T follicular helper cell (primary cell): ENCODE measurements at regions not wholly inside any gene's neighbourhood (a gene's known extent, or its start where the extent isn't known, plus 50 kb on each side); places are given as distances from the start of the nearest gene placed in this dataset.
"Not testable (repeated sequence)": the region's sequence is repeated elsewhere in the genome, so short reads cannot be mapped to it uniquely, and the experiment has no call there.

Experiments
- DNase-seq: peaks from one replicate; pipeline ENCODE4 v3.0.0-alpha.2; 2020; ENCODE audit warnings: low read depth

DNA sequence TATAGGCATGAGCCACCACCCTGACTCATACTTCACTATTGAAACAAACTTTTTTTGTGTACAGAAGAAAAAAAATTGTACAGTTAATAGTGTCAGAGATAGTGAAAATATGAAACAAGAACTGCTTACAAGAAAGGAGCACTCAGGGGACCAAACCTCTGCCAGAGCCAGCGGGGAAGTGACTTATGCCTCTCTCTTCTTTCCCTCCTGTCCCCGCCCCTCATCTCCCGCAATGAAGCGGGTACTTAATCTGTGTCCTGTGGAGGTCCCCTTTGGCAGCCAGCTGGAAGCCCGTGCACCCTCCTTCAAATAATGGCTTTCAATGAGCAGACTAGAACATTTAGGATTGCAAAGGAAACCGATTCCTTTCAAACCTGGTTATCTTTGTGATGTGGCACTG, 51.5 kb downstream of the PPIAL4A start:
- DNase-seq: not testable (repeated sequence)

DNA sequence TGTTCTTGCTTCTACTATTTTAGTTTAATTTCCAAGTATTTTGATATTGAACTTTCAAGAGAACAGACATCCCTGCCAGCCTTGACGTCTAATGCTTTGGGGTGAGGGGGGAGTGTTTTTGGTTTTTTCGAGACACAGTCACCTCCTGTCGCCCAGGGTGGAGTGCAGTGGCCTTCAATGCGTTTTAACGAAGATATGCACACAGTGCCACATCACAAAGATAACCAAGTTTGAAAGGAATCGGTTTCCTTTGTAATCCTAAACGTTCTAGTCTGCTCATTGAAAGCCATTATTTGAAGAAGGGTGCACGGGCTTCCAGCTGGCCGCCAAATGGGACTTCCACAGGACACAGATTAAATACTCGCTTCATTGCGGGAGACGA, 52.3 kb downstream of the PPIAL4A start:
- peak; percentile 29 for DNase-seq

DNA sequence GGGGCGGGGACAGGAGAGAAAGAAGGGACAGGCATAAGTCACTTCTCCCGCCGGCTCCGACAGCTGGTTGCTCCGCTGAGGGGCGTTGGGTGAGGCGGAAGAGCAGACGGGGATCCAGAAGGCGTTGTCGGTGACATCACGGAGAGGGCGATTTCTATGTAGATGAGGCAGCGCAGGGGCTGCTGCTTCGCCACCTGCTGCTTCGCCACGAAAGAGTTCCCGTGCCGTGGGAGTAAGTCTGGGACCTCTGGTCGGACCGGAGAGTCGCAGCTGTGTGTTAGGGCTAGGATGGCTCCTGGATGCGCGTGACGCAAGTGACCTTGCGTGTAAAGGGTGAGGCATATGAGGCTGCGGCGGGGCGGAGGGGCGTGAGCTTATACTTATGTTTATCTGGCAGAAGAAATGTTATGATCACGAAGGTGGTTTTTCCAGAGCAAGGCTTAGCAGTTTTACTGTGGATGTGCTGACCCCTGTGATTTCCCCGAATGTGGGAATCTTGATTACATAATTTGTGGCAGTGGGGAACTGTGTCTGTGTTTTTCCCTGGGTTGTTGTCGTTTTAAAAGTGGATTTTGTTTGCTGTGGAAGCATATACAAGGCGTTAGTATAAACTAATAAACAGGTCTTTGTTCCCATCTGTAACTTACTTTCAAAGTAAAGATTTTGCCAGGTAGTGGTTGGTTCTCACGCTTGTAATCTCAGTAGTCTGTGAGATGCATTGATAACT, 52.8 kb downstream of the PPIAL4A start:
- peak; percentile 69 for DNase-seq

DNA sequence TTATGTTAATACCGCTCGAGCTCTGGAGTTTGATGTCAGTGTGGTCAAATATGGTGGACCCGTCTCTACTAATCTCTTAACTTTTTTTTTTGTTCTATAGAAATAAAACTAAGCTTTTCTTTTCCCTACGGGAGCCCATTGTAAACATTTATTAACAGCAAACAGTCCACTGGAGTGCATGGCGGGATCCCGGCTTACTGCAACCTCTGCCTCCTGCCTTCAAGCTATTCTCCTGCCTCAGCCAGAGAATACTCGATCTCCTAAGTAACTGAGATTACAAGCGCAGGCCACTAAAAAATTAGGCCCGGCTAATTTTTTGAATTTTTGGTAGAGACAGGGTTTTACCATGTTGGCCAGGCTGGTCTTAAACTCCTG, 53.4 kb downstream of the PPIAL4A start:
- not testable (repeated sequence) for DNase-seq

DNA sequence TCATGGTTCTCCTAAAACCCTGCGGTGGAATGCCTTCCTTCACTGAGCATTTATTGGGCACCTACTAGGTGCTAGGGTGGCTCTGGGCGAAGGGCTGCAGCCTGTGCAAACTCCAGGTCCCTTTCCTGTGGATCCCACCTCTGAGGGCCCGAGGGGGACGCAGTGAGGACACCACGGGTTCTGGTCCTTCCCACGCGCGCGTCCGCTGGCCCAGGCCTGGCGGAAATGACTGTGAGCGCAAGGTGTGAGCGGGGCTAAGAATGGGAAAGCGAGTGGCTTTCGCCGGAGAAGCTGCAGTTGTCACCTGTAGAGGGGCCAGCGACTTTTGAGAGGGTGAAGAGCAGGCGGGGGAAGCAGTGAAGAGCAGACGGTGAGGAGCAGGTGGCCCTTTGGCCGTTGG, 55.1 kb downstream of the PPIAL4A start:
- DNase-seq: not testable (repeated sequence)

DNA sequence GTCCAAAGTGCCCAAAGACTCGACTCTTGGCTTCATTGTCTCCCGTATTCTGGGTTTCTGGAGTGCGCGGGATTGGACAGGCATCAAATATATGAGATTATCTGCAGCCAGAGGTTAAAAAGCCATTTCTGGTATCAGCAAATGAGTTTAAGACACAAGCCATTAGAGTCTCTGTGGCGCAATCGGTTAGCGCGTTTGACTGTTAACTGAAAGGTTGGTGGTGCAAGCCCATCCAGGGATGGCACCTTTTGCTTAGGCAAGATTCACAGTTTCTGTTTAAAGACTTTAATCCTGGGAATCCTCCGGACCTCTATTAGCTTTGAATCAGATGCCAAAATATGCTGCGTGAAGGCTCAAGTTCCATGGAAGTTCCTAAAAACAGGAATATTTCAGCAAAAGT, 55.6 kb downstream of the PPIAL4A start:
- not testable (repeated sequence) for DNase-seq

DNA sequence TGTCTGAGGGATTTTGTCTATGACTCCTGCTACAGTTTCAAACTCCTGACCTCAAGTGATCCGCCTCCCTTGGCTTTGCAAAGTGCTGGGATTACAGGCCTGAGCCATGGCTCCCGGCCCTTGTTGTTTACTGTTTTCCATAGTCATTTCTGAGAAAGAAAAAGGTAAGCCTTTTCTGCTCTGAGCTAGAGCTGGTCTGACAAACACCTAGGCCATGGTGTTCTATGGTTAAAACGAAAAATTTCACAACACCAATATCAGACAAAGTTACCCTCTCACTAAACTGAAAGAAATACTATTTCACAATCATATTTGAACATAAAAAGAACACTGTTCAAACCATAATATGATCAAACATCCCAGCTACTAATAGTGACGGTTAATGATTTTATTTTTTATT, 57.5 kb downstream of the PPIAL4A start:
- not testable (repeated sequence) for DNase-seq

DNA sequence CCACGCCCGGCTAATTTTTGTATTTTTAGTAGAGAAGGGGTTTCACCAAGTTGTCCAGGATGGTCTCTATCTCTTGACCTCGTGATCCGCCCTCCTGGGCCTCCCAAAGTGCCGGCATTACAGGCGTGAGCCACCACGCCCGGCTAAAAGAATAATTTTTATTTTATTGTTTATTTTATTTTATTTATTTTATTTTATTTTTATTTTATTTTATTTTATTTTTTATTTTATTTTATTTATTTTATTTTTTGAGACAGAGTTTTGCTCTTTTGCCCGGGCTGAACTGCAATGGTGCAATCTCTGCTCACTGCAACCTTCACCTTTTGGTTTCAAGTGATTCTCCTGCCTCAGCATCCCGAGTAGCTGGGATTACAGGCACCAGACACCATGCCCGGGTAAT, 60.2 kb downstream of the PPIAL4A start:
- DNase-seq: not testable (repeated sequence)

DNA sequence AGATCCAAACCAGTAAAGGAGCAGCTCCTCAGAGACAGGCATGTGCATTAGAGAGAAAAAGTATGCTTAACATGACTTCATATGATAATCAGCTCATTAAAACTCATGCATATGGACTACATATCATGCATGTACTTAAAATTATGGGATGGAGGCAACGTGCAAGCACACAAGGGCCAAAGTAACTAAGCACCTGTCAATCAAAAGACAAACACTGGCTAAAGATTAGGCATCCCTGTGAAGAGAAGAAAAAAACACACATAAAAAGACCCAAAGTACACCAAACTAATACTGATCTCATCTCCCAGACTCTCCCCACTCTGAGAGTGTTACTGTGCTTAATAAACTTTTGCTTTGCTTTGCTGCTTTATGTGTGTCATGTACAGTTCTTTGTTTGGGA, 61.1 kb downstream of the PPIAL4A start:
- not testable (repeated sequence) for DNase-seq

DNA sequence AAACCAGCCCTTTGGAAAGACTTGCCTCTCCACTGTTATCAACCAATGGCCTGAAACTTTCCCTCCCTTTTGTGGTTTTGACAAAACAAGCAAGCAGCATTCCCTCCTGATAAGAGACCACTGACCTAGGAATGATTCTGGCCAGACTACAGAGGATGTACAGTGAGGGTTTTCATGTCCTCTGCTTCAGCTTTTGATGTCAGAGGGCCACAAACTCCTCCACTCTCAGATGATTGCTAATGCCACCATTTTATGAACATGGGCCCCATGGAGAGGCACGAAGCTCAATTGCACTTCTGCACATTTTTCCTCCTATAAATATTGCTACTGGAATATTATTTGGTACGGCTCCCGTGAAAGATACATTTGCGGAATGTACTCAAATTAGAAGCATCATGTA, 61.5 kb downstream of the PPIAL4A start:
- DNase-seq: not testable (repeated sequence)

DNA sequence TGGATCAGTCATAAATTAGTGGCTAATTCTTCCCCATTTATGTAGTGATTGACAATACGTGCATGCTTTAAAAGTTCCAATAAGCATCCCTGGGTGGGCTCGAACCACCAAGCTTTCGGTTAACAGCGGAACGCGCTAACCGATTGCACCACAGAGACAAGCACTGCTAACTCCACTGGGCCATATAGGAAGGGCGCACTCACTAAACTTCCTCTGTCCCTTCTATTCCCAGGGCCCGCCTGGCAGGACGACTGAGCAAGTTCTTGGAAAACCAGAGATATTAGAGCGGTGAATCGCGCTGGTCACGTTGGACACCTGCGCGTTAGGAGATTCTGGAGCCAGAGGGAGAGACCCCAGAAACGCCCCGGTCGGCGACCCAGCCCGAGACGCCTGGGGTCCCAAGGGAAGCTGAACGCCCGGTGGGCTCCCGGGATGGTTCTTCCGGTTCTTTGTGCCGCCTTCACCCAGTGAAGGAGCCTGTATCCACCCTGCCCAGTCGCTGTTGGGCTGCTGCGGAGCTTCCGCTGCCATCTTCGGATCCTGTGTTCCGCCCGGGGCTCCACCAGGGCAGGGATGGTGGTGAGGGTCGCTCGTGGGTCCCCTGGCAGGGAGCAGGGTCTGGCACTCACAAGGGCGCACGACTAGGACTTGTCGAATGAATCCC, 62.8 kb downstream of the PPIAL4A start:
- DNase-seq: not testable (repeated sequence)

DNA sequence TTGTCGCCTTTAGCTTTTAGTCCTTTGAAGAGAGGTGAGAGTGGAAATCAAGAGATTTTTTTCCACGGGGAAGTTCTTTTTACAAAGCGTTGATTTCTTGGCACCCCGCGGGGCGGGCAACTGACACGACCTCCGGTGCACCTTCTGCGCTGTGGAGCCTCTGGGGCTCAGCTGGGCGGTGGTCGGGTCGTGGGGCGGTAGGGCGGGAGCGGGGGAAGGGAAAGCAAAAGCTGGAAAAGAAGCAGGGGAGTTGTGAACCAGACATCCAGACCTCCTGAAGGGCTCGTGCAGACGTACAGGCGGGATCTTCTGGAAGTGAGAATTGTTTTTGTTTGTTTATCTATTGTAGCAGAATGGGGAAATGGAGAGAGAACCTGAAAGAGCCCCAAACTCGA, 63.3 kb downstream of the PPIAL4A start:
- not testable (repeated sequence) for DNase-seq

DNA sequence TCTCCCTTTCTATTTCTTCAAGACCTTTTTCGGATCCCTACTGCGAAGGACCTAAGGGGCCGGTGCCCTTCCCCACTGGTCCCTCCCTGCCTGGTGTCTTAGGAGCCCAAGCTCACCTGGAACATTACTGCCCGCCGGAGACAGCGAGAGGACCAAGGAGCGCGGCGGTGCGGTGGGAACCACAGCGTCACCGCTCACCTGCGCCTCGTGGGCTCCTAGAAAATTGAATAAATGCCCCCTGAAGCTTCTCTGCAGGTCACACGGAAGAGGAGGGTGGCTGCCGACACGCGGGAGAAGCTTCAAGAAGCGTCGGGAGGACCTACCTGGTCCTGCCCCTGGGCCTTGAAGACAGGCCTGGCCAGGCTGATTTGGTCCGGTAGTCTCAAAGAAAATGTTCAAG, 65.2 kb downstream of the PPIAL4A start:
- DNase-seq: no peak

DNA sequence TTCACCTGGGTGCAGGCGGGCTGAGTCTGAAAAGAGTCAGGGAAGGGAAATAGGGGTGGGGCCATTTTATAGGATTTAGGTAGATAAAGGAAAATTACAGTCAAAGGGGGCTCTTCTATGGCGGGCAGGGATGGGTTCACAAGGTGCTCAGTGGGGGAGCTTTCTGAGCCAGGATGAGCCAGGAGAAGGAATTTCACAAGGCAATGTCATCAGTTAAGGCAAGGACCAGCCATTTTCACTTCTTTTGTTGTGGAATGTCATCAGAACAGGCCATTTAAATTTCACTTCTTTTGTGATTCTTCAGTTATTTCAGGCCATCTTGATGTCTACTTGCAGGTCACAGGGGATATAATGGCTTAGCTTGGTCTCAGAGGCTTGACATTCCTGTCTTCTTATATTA, 66.4 kb downstream of the PPIAL4A start:
- DNase-seq: not testable (repeated sequence)

DNA sequence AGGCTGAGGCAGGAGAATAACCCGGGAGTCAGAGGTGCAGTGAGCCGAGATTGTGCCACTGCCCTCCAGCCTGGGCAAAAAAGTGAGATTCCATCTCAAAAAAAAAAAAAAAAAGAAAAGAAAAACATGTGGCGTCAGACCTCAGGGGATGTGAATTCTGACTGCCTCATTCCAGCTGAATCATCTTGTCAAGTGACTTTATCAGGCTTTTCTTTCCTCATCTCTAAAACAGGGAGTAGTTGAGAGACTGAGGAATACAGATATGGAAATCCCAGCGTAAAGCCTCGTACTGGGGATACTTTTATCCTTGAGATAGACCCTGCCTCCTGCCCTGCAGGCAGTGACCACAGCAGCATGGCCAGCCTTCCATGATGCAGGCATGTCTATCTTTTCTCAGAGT, 76.4 kb downstream of the PPIAL4A start:
- DNase-seq: not testable (repeated sequence)

DNA sequence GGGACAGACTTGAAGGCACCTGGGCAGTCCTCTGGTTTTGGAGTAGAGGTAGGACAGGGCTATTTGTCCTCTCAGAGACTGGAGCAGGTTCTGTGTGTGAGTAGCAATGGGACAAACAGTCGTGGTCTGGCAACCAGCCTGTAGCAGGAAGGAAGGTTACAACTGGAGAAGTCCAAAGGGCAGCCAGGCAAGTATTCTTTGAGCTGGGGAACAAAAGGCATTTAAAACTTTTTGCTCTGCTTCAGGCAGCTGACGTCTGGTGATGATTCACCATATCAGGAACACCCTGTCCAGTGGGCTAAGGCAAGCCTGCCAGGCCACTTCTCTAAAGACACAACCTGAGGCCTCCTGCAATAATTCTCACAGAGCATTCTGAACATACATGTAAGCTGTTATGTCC, 83.3 kb downstream of the PPIAL4A start:
- DNase-seq: not testable (repeated sequence)

DNA sequence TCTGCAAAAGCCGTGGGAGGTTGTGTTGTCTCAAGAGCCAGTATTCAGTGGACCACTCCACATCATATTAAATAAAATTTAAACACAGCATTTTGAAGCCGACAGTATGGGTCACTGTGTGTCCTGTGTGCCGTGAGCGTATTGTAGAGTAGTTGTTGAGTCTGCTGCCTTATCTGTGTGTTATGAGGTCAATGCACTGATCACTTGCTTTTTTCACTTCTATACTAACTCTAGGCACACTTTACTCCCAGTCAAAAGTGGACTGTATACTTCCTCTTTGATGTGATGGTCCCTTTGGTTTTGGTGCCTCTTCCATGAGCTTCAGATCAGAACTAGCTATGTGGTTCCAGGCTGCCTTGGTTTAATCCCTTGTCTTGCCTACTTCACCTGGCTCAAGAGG, 84.3 kb downstream of the PPIAL4A start:
- not testable (repeated sequence) for DNase-seq

DNA sequence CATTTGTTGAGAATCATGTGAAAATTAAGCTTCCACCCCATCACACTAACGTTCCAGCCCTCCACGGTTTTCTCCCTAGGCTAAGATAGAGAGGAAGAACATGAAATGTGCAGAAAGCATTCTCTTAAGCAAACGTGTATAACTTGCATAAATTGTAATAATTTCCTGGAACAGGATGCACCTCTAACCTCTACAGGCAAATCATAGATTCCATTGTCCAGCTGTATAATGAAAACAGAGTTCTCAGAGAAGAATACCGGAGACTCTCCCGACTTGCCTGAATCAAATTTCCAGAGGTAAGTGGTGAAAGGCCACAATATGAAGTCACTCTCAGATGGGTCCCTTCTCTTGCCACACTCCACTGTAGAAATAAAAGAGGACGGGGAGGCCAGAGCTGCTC, 87.7 kb downstream of the PPIAL4A start:
- DNase-seq: not testable (repeated sequence)

DNA sequence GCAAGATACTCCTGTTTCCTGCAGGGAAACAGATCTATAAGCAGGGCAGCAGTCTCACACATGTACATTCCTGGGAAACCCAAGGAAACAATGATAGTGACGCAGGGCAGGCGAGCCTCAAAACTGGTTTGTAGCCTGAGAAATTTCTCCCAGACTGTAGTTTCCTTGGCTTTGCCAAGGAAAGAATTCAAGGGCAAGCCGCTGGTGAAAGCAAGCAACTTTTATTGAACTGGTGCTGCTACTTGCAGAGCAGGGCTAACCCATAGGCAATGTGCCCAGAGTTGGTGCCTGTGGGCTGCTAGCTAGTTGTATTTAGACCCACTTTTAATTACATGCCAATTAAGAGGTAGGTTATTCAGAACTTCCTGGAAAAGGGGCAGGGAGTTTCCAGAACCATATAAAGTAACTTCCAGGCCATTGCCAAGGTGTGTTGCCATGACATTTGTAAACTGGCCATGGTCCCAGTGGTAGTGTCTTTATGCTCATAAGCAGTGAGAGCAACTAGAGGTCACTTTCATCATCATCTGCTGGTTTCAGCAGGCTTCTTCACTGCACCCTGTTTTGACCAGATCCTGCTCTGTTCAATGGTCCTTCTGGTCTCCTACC, 92.0 kb downstream of the PPIAL4A start:
- not testable (repeated sequence) for DNase-seq

DNA sequence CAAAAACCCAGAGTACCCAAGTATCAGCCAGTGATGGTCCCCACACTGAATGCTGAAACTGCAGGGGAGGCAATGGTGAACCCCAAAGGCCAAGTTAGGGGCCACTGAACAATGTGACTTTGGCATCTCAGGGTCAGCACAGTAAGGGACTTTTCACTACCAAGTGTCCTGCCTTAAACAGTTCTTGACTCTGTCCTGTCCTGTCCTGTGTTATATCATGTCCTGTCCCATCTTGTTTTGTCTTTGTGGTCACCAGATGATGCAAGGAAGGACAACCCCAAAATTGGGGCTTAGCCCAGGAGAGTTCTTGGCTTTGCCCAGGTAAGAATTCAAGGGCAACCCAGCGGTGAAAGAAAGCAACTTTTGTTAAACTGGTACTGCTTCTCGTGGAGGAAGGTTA, 105.0 kb downstream of the PPIAL4A start:
- DNase-seq: not testable (repeated sequence)

DNA sequence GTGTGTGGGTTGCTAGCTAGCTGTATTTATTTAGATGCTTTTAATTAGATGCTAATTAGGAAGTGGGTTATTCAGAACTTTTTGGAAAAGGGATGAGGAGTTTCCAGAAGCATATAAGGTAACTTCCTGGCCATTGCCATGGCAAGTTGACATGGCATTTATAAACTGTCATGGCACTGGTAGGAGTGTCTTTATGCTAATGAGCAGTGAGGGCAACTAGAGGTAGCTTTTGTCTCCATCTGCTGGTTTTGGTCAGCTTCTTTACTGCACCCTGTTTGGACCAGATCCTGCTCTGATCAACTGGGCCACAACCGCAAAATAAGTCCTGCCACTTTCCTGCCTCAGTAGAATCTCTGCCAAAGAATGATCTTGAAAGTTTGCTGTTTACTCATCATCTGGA, 105.5 kb downstream of the PPIAL4A start:
- DNase-seq: not testable (repeated sequence)

DNA sequence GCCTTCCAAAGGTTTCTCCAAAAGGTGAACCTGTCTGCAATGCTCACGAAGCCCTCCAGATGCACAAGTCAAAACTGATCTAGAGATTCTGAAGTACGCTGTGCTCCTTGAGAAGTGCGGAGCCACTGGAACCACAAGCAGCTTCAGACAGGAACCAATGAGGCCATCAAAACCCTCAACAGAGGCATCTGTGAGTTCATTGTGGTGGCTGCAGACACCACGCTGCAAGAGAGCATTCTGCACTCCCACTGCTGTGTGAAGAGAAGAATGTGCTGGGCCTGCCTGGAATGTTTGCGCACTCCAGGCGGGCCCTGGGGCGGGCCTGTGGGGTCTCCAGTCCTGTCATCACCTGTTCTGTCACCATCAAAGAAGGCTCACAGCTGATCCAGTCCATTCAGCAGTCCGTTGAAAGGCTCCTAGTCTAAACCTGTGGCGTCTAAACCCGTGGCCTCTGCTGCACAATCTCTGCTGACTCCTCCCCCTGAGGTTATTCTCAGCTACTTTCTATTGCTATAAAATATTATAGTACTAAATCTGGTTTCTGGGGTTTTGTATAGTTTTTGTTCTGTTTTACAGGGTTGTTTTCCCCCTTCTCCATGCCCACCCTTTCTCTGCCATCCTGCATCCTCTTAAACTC, 111.6 kb downstream of the PPIAL4A start:
- not testable (repeated sequence) for DNase-seq

DNA sequence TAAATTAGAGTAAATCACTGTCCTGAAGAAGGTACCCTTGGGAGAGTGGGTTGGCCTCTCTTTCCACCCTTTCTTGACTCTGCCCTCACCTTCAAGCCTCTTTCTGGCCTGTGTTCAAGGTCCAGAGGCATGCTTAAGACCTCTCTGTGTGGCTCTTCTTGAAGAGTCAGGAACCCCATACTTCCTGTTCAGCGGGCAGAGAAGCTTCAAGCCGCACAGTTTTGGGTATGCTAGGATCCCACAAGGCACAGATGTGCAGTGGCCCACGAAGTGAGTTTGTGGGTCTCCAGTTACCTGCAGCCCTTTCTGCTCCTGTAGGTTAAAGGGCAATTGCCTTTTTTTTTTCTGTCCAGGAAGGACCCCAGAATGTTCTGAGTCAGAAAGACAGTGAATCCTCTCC, 113.7 kb downstream of the PPIAL4A start:
- DNase-seq: not testable (repeated sequence)
